ENCODE measurements at regions not wholly inside any gene's neighbourhood (a gene's known extent, or its start where the extent isn't known, plus 50 kb on each side); places are given as distances from the start of the nearest gene placed in this dataset.

DNA sequence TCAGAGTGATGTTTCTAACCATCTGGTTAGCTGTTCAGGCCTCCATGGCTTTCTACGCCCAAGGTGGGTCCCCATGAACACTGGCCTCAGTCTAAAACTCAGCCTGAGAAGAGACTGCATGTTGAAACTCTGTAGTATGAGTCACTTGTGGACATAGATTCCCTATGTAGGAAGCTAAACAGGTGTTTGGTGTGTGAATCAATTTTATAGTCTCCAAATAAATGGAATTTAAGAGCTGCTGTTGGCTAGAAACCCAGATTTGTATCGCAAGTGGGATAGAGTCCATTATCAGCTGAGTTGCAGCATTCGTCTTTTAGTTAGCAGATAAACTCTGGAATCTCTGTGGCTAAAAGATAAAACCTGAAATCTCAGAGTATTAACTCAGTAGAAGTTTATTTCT is 131.4 kb downstream of the KCNS3 start:
- ATAC-seq (no peak), DNase-seq (no peak)
- intact Hi-C loops (cut with micrococcal nuclease): no loop called here

DNA sequence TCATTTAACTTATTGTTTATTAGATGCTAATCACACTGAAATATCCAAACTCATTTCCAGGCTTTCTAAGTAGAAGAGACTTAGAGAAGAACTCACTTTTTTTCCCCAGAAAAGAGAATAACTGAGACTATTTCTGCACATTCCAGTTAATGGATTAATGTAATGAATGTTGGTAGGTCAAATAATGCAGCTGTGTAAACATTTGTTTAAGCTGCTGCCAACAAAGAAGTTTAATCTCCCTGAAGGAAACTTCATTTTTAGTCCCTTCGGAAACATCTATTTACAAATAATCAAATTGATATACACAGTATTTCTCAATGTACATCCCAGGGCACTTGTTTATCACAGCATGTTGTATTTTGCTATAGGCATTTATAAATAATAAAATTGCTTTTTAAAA is 126.9 kb downstream of the KCNS3 start:
- DNase-seq (no peak), ATAC-seq (no peak)
- intact Hi-C loops (cut with micrococcal nuclease): no loop called here

DNA sequence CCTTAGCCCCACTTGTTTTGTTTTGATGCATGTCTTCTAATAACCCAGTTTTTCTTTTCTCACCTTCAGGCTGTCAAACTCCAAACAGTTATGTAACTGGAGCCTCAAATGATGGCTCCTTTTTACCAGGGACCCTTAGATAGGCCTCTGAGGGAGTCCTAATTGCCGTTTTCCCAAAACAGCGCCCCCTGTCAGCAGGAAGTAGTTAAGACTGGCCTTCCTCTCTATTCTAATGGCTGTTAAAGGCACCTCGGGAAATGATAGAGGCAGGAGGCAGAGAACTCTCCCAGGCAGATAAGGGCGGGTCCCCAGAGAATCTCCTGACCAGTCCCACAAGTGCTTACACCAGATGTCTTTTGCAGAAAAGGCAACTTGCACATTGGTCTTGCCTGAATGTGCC is 123.2 kb downstream of the KCNS3 start:
- DNase-seq (no peak), ATAC-seq (no peak)
- intact Hi-C loops (cut with micrococcal nuclease): no loop called here

DNA sequence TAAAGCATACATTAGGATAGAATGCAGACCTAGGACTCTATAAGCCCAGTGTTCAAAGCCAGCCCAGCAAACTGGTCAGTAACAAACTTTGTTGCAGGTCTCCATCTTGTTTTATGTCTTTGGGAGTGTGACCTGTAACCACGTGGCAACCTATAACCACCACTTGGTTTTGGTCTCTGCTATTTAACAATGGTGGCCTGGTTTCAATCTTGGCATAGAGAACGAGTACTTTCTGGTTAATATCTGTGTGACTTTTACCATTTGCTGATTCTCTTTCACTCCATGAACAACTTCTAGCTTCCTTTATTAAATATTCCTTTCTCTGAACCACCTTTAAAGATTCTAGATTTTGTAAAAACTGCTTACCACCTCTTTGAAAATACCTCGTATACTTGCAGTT is 118.5 kb downstream of the KCNS3 start:
- ATAC-seq: no peak

DNA sequence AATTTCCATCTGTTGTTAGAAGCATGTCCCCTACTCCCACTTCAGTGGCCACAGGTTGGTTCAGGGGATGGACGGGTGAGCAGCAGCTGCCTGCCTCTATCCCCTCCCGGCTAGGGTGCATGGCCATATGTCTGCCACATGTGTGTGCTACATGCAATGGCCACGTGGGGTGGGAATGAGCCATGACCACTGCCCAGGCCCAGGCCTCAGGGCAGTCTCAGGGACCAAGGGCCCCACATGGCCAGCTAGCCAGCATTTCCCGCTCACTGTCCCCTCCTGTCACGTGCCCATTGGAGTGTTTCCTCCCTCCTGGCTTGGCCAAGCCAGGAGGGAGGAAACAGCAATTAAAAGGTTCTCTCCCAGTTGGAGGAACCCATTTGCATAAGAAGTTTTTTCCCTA is 117.1 kb downstream of the KCNS3 start:
- no peak for ATAC-seq
- no peak for DNase-seq
- intact Hi-C loops (cut with micrococcal nuclease): no loop called here

More for the DNA sequence above, 118.5 kb downstream of the KCNS3 start:
- intact Hi-C loops (cut with micrococcal nuclease): no loop called here
- DNase-seq: no peak

Measured in left ventricle myocardium superior (tissue), 1 donor.